GM23338 (cell line): ENCODE measurements at regions not wholly inside any gene's neighbourhood (a gene's known extent, or its start where the extent isn't known, plus 50 kb on each side); places are given as distances from the start of the nearest gene placed in this dataset.

ENCODE experiments used
- ATAC-seq: fragments of 200-7000 bp; cut with Tn5 transposase; 3 replicates; pipeline ENCODE4 v1.9.1; 2020
- DNase-seq: peaks from one replicate; pipeline ENCODE4 v3.0.0-alpha.2; 2015; ENCODE audit warnings: low spot score
- H2AFZ ChIP-seq: fragments of 200-600 bp; sonication (generic); 2 replicates; pipeline ENCODE4 v1.8.0; 2016; ENCODE audit warnings: antibody characterized with exemption, mild to moderate bottlenecking, moderate library complexity
- H3F3A ChIP-seq: fragments of 200-600 bp; sonication (generic); replicated peaks from 2 replicates; pipeline ENCODE4 v1.8.0; 2017; ENCODE audit warnings: antibody characterized with exemption, mixed run types, low read depth
- H3K27ac ChIP-seq: fragments of 200-600 bp; sonication (generic); 2 replicates; pipeline ENCODE4 v1.6.1; 2016; ENCODE audit warnings: low read depth
- H3K27me3 ChIP-seq: fragments of 200-600 bp; sonication (generic); 2 replicates; pipeline ENCODE4 v1.8.0; 2016; ENCODE audit warnings: mild to moderate bottlenecking, mixed run types, moderate library complexity; ENCODE audit not compliant: insufficient read depth
- H3K36me3 ChIP-seq: fragments of 200-600 bp; sonication (generic); 2 replicates; pipeline ENCODE4 v1.8.0; 2016; ENCODE audit warnings: mild to moderate bottlenecking; ENCODE audit not compliant: insufficient read depth
- H3K4me1 ChIP-seq: fragments of 200-600 bp; sonication (generic); 2 replicates; pipeline ENCODE4 v1.8.0; 2016; ENCODE audit warnings: mild to moderate bottlenecking, moderate library complexity; ENCODE audit not compliant: insufficient read depth
- H3K4me2 ChIP-seq: fragments of 200-600 bp; sonication (generic); 2 replicates; pipeline ENCODE4 v1.7.1; 2017; ENCODE audit warnings: mixed run types
- H3K4me3 ChIP-seq: fragments of 200-600 bp; sonication (generic); 2 replicates; pipeline ENCODE4 v1.6.1; 2016; ENCODE audit warnings: mixed run types
- H3K79me2 ChIP-seq: fragments of 200-600 bp; sonication (generic); replicated peaks from 2 replicates; pipeline ENCODE4 v1.8.0; 2017; ENCODE audit warnings: mild to moderate bottlenecking; ENCODE audit not compliant: insufficient read depth
- H3K9me2 ChIP-seq: fragments of 200-600 bp; sonication (generic); 2 replicates; pipeline ENCODE4 v1.8.0; 2017; ENCODE audit not compliant: insufficient read depth
- H4K20me1 ChIP-seq: fragments of 200-600 bp; sonication (generic); replicated peaks from 2 replicates; pipeline ENCODE4 v1.8.0; 2017; ENCODE audit warnings: mild to moderate bottlenecking; ENCODE audit not compliant: insufficient read depth
- H3K27ac Mint-ChIP-seq: 2 replicates; pipeline ENCODE4 v1.8.0; 2020; ENCODE audit warnings: inconsistent platforms, mild to moderate bottlenecking, moderate library complexity, mixed read lengths
- H3K27me3 Mint-ChIP-seq: 3 replicates; pipeline ENCODE4 v1.8.0; 2022; ENCODE audit warnings: low read depth, mild to moderate bottlenecking, moderate library complexity, mixed read lengths, inconsistent platforms; ENCODE audit not compliant: insufficient read depth, poor library complexity
- H3K36me3 Mint-ChIP-seq: 3 replicates; pipeline ENCODE4 v1.8.0; 2021; ENCODE audit warnings: low read depth, mild to moderate bottlenecking, inconsistent platforms, moderate library complexity, mixed read lengths
- H3K4me1 Mint-ChIP-seq: 3 replicates; pipeline ENCODE4 v1.8.0; 2020; ENCODE audit warnings: mild to moderate bottlenecking, inconsistent platforms, mixed read lengths
- H3K4me3 Mint-ChIP-seq: 3 replicates; pipeline ENCODE4 v1.8.0; 2021; ENCODE audit warnings: moderate library complexity, mild to moderate bottlenecking, inconsistent platforms, mixed read lengths
- H3K9me3 Mint-ChIP-seq: 3 replicates; pipeline ENCODE4 v1.8.0; 2020; ENCODE audit warnings: moderate library complexity, mild to moderate bottlenecking, inconsistent platforms, mixed read lengths
- CTCF ChIP-seq, 2 experiments: fragments of 200-600 bp in 1 of 2; sonication (generic) in 1 of 2; conservative IDR thresholded peaks; 2 replicates each; pipeline versions ENCODE4 v1.5.1 to v1.6.1; 2016 to 2017; ENCODE audit warnings: antibody characterized with exemption in 2 of 2, low read depth in 2 of 2, mild to moderate bottlenecking in 2 of 2, moderate library complexity in 1 of 2
- ETS1 ChIP-seq: IDR thresholded peaks from 2 replicates; pipeline ENCODE4 v1.6.1; 2016; ENCODE audit warnings: antibody characterized with exemption
- EZH2 ChIP-seq: fragments of 200-600 bp; sonication (generic); IDR thresholded peaks from one replicate; pipeline ENCODE4 v1.8.0; 2017; ENCODE audit warnings: antibody characterized with exemption, mild to moderate bottlenecking, low read depth; ENCODE audit not compliant: unreplicated experiment
- EZH2phosphoT487 ChIP-seq: fragments of 200-600 bp; sonication (generic); IDR thresholded peaks from one replicate; pipeline ENCODE4 v1.8.1; 2018; ENCODE audit warnings: antibody characterized with exemption; ENCODE audit not compliant: unreplicated experiment
- NANOG ChIP-seq: IDR thresholded peaks from 2 replicates; pipeline ENCODE4 v1.6.1; 2016; ENCODE audit warnings: antibody characterized with exemption, borderline replicate concordance
- POLR2AphosphoS5 ChIP-seq: IDR thresholded peaks from 2 replicates; pipeline ENCODE4 v1.6.1; 2016; ENCODE audit warnings: antibody characterized with exemption, low read depth
- REST ChIP-seq: IDR thresholded peaks from one replicate; pipeline ENCODE4 v1.6.1; 2018; ENCODE audit warnings: antibody characterized with exemption; ENCODE audit not compliant: unreplicated experiment
- STAT1 ChIP-seq: IDR thresholded peaks from one replicate; pipeline ENCODE4 v1.6.1; 2016; ENCODE audit warnings: antibody characterized with exemption; ENCODE audit not compliant: unreplicated experiment
- ZNF462 ChIP-seq: fragments of 250-450 bp; sonication (Bioruptor Pico); IDR thresholded peaks from 2 replicates; pipeline ENCODE4 v1.5.0; 2020; ENCODE audit warnings: mild to moderate bottlenecking, moderate library complexity

- no peaks in the 10 kb centered on the region for H3K27me3 Mint-ChIP-seq
- ATAC-seq (no peak), DNase-seq (no peak)
- H3K4me1 Mint-ChIP-seq: peaks cover 6% of the 10 kb centered on the region
- Histone ChIP-seq H3K4me1 (no peaks in the 10 kb centered on the region), H3K4me3 (no peak overlapping the region), H3F3A (no peaks in the 10 kb centered on the region), H4K20me1 (no peaks in the 10 kb centered on the region), H3K4me2 (no peak overlapping the region), H3K27me3 (no peaks in the 10 kb centered on the region), H3K79me2 (no peaks in the 10 kb centered on the region), H2AFZ (no peak overlapping the region), H3K36me3 (no peaks in the 10 kb centered on the region), H3K9me2 (no peaks in the 10 kb centered on the region), H3K27ac (no peak overlapping the region)
- H3K4me3 Mint-ChIP-seq: no peak overlapping the region
- H3K27ac Mint-ChIP-seq: no peak overlapping the region
- no peak for TF ChIP-seq POLR2AphosphoS5
- no peak for TF ChIP-seq EZH2phosphoT487
- no peak for TF ChIP-seq EZH2
- TF ChIP-seq NANOG: no peak
- TF ChIP-seq ETS1: no peak
- TF ChIP-seq CTCF (conservative IDR thresholded peaks at IDR 0.05; ENCODE audit: low read depth in 2 of 2): no peak
- no peak for TF ChIP-seq REST
- no peaks in the 10 kb centered on the region; the same call in 2 of the 3 replicates for H3K36me3 Mint-ChIP-seq
- H3K9me3 Mint-ChIP-seq: no peaks in the 10 kb centered on the region; the same call in 2 of the 3 replicates
Measured at GRCh38 chr7:133155146-133155545, 73.3 kb upstream of the CHCHD3 start.

GRCh38 chr7:133155642-133156041 lies 73.8 kb upstream of the CHCHD3 start:
- H3K36me3 Mint-ChIP-seq: no peaks in the 10 kb centered on the region; the same call in 2 of the 3 replicates
- no peaks in the 10 kb centered on the region; the same call in 2 of the 3 replicates for H3K9me3 Mint-ChIP-seq
- Histone ChIP-seq H4K20me1 (no peaks in the 10 kb centered on the region), H3K79me2 (no peaks in the 10 kb centered on the region), H3K27me3 (no peaks in the 10 kb centered on the region), H3K4me1 (no peaks in the 10 kb centered on the region), H3K4me3 (no peak overlapping the region), H3F3A (no peaks in the 10 kb centered on the region), H3K27ac (no peak overlapping the region), H2AFZ (no peak overlapping the region), H3K36me3 (no peaks in the 10 kb centered on the region), H3K4me2 (no peak overlapping the region), H3K9me2 (no peaks in the 10 kb centered on the region)
- H3K4me3 Mint-ChIP-seq: no peak overlapping the region
- TF ChIP-seq STAT1 (no peak), ZNF462 (no peak)
- ATAC-seq: no peak
- peaks cover 6% of the 10 kb centered on the region for H3K4me1 Mint-ChIP-seq
- no peak for DNase-seq
- no peak overlapping the region for H3K27ac Mint-ChIP-seq
- H3K27me3 Mint-ChIP-seq: no peaks in the 10 kb centered on the region
